GM18519 (cell line): ENCODE measurements at regions not wholly inside any gene's neighbourhood (a gene's known extent, or its start where the extent isn't known, plus 50 kb on each side); places are given as distances from the start of the nearest gene placed in this dataset.
"Not testable (repeated sequence)": the region's sequence is repeated elsewhere in the genome, so short reads cannot be mapped to it uniquely, and the experiment has no call there.

ENCODE experiments used
- ATAC-seq: cut with Tn5 transposase; IDR thresholded peaks from one replicate; pipeline ENCODE4 v1.9.1; 2021; ENCODE audit warnings: mild to moderate bottlenecking, moderate library complexity; ENCODE audit not compliant: unreplicated experiment, low FRiP score

- not testable (repeated sequence) for ATAC-seq
Measured at GRCh38 chr2:90028381-90029079, 1337.1 kb downstream of the RPIA start.

GRCh38 chr2:90029080-90029428 lies 1337.6 kb downstream of the RPIA start:
- ATAC-seq: not testable (repeated sequence)

- ATAC-seq: not testable (repeated sequence)
Measured at GRCh38 chr2:90032269-90032668, 1340.8 kb downstream of the RPIA start.

- ATAC-seq: not testable (repeated sequence)
Measured at GRCh38 chr2:90036335-90036734, 1344.9 kb downstream of the RPIA start.

GRCh38 chr2:90039093-90039492 lies 1347.6 kb downstream of the RPIA start:
- not testable (repeated sequence) for ATAC-seq

GRCh38 chr2:90047776-90048175 lies 1356.3 kb downstream of the RPIA start:
- not testable (repeated sequence) for ATAC-seq

GRCh38 chr2:90052113-90052631 lies 1360.7 kb downstream of the RPIA start:
- ATAC-seq: not testable (repeated sequence)

- ATAC-seq: peak; percentile 85
Measured at GRCh38 chr2:90069290-90069894, 1377.9 kb downstream of the RPIA start.

- no peak for ATAC-seq
Measured at GRCh38 chr2:90076311-90076710, 1384.8 kb downstream of the RPIA start.

GRCh38 chr2:90077948-90078347 lies 1386.5 kb downstream of the RPIA start:
- ATAC-seq: no peak

GRCh38 chr2:90079374-90079773 lies 1387.9 kb downstream of the RPIA start:
- no peak for ATAC-seq

GRCh38 chr2:90087792-90088191 lies 1396.3 kb downstream of the RPIA start:
- not testable (repeated sequence) for ATAC-seq

GRCh38 chr2:90093571-90094270 lies 1402.2 kb downstream of the RPIA start:
- ATAC-seq: not testable (repeated sequence)

GRCh38 chr2:90097617-90098016 lies 1406.1 kb downstream of the RPIA start:
- ATAC-seq: not testable (repeated sequence)

- ATAC-seq: not testable (repeated sequence)
Measured at GRCh38 chr2:90105142-90105541, 1413.7 kb downstream of the RPIA start.

- ATAC-seq: not testable (repeated sequence)
Measured at GRCh38 chr2:90123409-90123808, 1431.9 kb downstream of the RPIA start.

- not testable (repeated sequence) for ATAC-seq
Measured at GRCh38 chr2:90139046-90139445, 1447.6 kb downstream of the RPIA start.

GRCh38 chr2:90141558-90141957 lies 1450.1 kb downstream of the RPIA start:
- ATAC-seq: not testable (repeated sequence)

GRCh38 chr2:90151805-90152204 lies 1460.3 kb downstream of the RPIA start:
- ATAC-seq: peak; percentile 79

GRCh38 chr2:90170978-90171377 lies 1479.5 kb downstream of the RPIA start:
- ATAC-seq: not testable (repeated sequence)

- ATAC-seq: not testable (repeated sequence)
Measured at GRCh38 chr2:90173081-90173480, 1481.6 kb downstream of the RPIA start.
